ENCODE measurements at regions not wholly inside any gene's neighbourhood (a gene's known extent, or its start where the extent isn't known, plus 50 kb on each side); places are given as distances from the start of the nearest gene placed in this dataset.
A peak's percentile ranks its signal among the peaks of the same experiment; 100 is the strongest.
"Not testable (repeated sequence)": the region's sequence is repeated elsewhere in the genome, so short reads cannot be mapped to it uniquely, and the experiment has no call there.

DNA sequence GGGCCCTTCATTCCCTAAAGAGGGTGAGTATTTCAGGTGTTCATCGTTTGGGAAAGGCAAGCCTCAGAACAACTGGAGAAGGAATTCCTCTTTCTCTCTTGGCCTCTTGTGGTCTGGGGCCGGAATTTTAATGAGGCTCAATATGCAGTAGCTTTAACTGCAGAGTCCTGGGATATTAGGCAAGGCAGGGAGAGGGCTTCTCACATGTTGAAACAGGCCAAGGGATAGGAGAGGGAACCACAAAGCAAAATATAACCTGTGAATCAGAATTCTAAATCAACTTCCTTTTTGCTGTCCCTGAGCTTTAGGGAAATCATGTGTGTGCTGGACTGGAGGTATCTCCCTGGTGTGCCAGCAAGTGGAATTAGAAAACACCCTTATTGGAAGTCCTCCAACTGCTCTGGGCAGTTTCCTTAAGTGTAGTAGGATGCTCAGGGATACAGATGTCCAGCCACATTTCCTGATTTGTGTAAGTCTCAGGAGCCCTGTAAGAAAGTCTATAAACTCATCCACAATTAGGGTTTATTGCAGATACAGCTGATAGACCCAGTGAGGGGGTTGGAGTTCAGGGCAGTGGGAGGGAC lies 215.8 kb upstream of the ZRANB2 start:
- DNase-seq (ENCODE audit: low read depth) = peak; percentile 65
- no peak overlapping the region for H3K4me3 ChIP-seq (ENCODE audit: low read length)
- no peaks in the 10 kb centered on the region for H3K9me3 ChIP-seq (ENCODE audit: control insufficient read depth, low read length)
- no peaks in the 10 kb centered on the region for H3K36me3 ChIP-seq (ENCODE audit: control insufficient read depth, insufficient read depth, low read length, severe bottlenecking)
- H3K27me3 ChIP-seq (replicated peaks; ENCODE audit: control insufficient read depth, insufficient read depth, low read length) = no peaks in the 10 kb centered on the region
- no peak overlapping the region for H3K9ac ChIP-seq (ENCODE audit: low read length)
- peaks cover 44% of the 10 kb centered on the region for H3K4me1 ChIP-seq (ENCODE audit: control insufficient read depth, insufficient read depth, low read length)

DNA sequence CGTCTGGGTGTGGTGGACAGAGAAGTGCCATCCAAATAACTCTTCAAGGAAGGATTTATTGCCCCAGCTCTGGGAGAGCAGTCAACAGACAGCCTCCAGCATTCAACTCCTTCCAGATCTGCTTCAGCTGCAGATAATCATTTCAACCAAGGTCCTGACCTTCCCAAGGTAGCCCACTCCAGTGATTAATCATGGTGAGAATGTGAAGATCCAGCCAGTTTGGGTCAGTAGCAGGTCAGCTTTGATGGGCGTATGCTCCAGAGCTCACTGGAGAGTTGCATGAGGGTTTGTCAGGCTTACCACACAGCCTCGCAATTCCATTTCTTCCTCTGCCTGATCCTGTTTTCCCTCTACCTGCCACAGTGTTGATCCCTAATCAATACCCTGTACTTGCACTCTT lies 214.5 kb upstream of the ZRANB2 start:
- no peak for DNase-seq (ENCODE audit: low read depth)
- no peaks in the 10 kb centered on the region for H3K36me3 ChIP-seq (ENCODE audit: control insufficient read depth, insufficient read depth, low read length, severe bottlenecking)
- no peaks in the 10 kb centered on the region for H3K9me3 ChIP-seq (ENCODE audit: control insufficient read depth, low read length)
- H3K4me1 ChIP-seq (ENCODE audit: control insufficient read depth, insufficient read depth, low read length) = peaks cover 44% of the 10 kb centered on the region
- no peak overlapping the region for H3K4me3 ChIP-seq (ENCODE audit: low read length)
- no peak overlapping the region for H3K9ac ChIP-seq (ENCODE audit: low read length)
- H3K27me3 ChIP-seq (replicated peaks; ENCODE audit: control insufficient read depth, insufficient read depth, low read length) = no peaks in the 10 kb centered on the region

DNA sequence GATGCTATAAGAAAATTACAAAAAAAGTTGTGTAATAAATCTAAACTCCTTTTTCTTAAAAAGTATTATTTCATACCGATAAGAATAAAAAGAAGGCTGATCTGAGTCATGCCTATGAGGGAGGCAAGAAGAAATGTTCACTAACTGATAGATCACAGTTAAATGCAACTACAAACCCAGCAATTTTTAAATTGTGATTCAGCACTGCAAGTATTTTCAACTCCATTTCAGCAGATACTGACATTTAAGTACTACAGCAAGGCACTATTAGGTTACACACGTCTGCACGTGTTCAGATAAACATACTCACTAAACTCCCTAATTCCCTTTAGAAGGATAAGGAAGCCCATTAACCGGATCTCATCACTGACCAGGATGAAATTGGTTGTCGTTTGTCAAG lies 213.3 kb upstream of the ZRANB2 start:
- Histone ChIP-seq H3K36me3 (ENCODE audit: control insufficient read depth, insufficient read depth, low read length, severe bottlenecking) (no peaks in the 10 kb centered on the region), H3K4me3 (ENCODE audit: low read length) (no peak overlapping the region), H3K4me1 (ENCODE audit: control insufficient read depth, insufficient read depth, low read length) (peaks cover 43% of the 10 kb centered on the region), H3K27me3 (replicated peaks; ENCODE audit: control insufficient read depth, insufficient read depth, low read length) (no peaks in the 10 kb centered on the region), H3K9ac (ENCODE audit: low read length) (no peak overlapping the region), H3K9me3 (ENCODE audit: control insufficient read depth, low read length) (no peaks in the 10 kb centered on the region)
- peak; percentile 57 for DNase-seq (ENCODE audit: low read depth)

DNA sequence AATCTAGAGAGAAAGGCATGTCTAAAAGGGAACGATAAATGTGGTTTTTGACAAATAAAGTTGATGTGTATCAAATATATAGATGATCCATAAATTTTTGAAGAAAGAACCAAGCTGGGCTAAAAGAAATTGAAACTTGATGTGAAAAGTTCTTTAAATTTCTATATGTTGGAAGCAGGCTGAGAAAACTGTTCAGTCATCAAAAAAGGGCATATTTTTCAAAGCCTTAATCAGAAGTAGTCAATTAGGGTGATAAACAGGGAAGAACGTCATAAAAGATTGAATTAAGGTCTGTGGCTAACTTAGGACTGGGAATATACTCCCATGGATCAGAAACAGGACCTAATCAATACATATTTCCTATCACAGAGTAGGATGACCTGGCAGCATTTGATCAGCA lies 211.4 kb upstream of the ZRANB2 start:
- H3K36me3 ChIP-seq (ENCODE audit: control insufficient read depth, insufficient read depth, low read length, severe bottlenecking) = no peaks in the 10 kb centered on the region
- H3K9me3 ChIP-seq (ENCODE audit: control insufficient read depth, low read length) = no peaks in the 10 kb centered on the region
- H3K4me3 ChIP-seq (ENCODE audit: low read length) = no peak overlapping the region
- peaks cover 33% of the 10 kb centered on the region for H3K4me1 ChIP-seq (ENCODE audit: control insufficient read depth, insufficient read depth, low read length)
- no peak overlapping the region for H3K9ac ChIP-seq (ENCODE audit: low read length)
- no peaks in the 10 kb centered on the region for H3K27me3 ChIP-seq (replicated peaks; ENCODE audit: control insufficient read depth, insufficient read depth, low read length)
- DNase-seq (ENCODE audit: low read depth) = no peak

DNA sequence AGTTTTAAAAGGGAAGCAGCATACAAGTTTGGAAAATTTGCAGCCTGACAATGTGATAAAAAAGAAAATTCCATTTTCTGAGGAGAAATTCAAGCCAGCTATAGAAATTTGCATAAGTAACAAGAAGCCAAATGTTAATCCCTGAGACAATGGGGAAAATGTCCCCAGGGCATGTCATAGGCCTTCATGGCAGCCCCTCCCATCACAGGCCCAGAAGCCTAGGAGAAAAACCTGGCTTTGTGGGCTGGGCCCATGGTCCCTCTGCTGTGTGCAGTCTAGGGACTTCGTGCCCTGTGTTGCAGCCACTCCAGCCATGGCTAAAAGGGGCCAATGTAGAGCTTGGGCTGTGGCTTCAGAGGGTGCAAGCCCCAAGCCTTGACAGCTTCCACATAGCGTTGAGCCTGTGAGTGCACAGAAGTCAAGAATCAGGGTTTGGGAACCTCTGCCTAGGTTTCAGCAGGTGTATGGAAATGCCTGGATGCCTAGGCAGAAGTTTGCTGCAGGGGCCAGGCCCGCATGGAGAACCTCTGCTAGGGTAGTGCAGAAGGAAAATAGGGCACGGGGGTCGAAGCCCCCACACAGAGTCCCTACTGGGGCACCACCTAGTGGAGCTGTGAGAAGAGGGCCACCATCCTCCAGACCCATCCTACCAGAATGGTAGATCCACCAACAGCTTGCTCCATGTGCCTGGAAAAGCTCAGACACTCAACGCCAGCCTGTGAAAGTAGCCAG lies 209.8 kb upstream of the ZRANB2 start:
- not testable (repeated sequence) for DNase-seq (ENCODE audit: low read depth); H3K36me3 ChIP-seq (ENCODE audit: control insufficient read depth, insufficient read depth, low read length, severe bottlenecking); H3K27me3 ChIP-seq (replicated peaks; ENCODE audit: control insufficient read depth, insufficient read depth, low read length); H3K4me3 ChIP-seq (ENCODE audit: low read length); H3K9ac ChIP-seq (ENCODE audit: low read length); H3K9me3 ChIP-seq (ENCODE audit: control insufficient read depth, low read length)
- H3K4me1 ChIP-seq (ENCODE audit: control insufficient read depth, insufficient read depth, low read length) = peaks cover 20% of the 10 kb centered on the region

DNA sequence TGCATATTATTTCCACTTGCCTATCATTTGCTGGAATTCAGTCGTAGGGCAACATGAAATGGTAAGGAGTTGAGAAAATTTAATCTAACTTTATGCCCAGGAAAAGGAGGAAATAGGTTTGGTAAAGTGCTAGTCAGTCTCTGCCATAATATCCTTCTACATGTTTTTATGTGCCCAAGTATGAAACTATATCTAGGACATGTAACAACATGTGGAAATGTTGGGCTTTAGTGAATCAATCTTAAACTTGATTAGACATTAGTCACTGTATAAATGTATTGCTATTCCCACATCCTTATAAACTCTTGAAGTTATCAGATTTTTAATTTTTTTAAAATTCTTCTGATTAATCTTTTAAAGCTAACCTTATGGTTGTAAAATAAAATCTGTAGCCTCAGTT lies 204.7 kb upstream of the ZRANB2 start:
- DNase-seq (ENCODE audit: low read depth) = no peak
- no peak overlapping the region for H3K4me3 ChIP-seq (ENCODE audit: low read length)
- no peaks in the 10 kb centered on the region for H3K4me1 ChIP-seq (ENCODE audit: control insufficient read depth, insufficient read depth, low read length)
- peaks cover 9% of the 10 kb centered on the region for H3K9me3 ChIP-seq (ENCODE audit: control insufficient read depth, low read length)
- no peaks in the 10 kb centered on the region for H3K36me3 ChIP-seq (ENCODE audit: control insufficient read depth, insufficient read depth, low read length, severe bottlenecking)
- H3K27me3 ChIP-seq (replicated peaks; ENCODE audit: control insufficient read depth, insufficient read depth, low read length) = no peaks in the 10 kb centered on the region
- no peak overlapping the region for H3K9ac ChIP-seq (ENCODE audit: low read length)

DNA sequence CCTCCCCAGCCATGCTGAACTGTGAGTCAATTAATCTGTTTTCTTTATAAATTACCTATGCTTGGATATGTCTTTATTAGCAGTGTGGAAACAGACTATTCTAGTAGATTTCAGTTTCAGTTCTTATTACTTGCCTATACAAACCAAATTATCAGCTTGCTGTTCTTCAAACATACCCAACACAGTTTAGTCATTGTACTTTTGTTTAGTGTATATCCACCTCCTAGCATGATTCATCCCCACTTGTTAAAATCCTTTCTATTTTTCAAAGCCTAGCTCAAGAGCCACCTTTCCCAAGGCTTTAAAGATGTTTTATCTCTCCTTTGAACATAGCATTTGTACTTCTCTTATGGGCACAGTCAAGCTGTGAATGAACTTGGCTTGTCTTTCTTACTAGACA lies 195.6 kb upstream of the ZRANB2 start:
- Histone ChIP-seq H3K9ac (ENCODE audit: low read length) (no peak overlapping the region), H3K36me3 (ENCODE audit: control insufficient read depth, insufficient read depth, low read length, severe bottlenecking) (no peaks in the 10 kb centered on the region), H3K4me3 (ENCODE audit: low read length) (no peak overlapping the region), H3K9me3 (ENCODE audit: control insufficient read depth, low read length) (no peaks in the 10 kb centered on the region), H3K27me3 (replicated peaks; ENCODE audit: control insufficient read depth, insufficient read depth, low read length) (no peaks in the 10 kb centered on the region), H3K4me1 (ENCODE audit: control insufficient read depth, insufficient read depth, low read length) (peaks cover 13% of the 10 kb centered on the region)
- no peak for DNase-seq (ENCODE audit: low read depth)

DNA sequence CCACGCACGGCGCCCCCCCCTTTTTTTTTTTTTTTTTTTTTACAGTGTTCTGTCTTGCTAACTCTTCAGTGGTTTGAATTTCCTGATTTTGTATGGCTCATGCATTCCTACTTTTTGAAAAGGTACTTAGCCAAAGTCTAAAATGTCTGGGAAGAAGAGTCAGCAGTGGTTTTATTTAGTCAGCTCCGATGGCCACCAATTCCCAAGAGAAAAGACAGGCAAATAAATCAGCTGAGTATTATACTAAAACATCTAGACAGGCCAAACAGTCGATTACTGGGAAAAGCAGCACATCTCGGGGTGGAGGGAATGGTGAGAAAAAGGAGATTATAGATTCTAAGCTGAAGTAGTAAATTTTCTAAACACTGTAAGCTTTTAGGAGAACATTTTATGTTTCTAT lies 192.5 kb upstream of the ZRANB2 start:
- H3K9me3 ChIP-seq (ENCODE audit: control insufficient read depth, low read length) = no peaks in the 10 kb centered on the region
- H3K36me3 ChIP-seq (ENCODE audit: control insufficient read depth, insufficient read depth, low read length, severe bottlenecking) = no peaks in the 10 kb centered on the region
- H3K4me1 ChIP-seq (ENCODE audit: control insufficient read depth, insufficient read depth, low read length) = peaks cover 35% of the 10 kb centered on the region
- no peaks in the 10 kb centered on the region for H3K27me3 ChIP-seq (replicated peaks; ENCODE audit: control insufficient read depth, insufficient read depth, low read length)
- no peak overlapping the region for H3K4me3 ChIP-seq (ENCODE audit: low read length)
- no peak overlapping the region for H3K9ac ChIP-seq (ENCODE audit: low read length)
- no peak for DNase-seq (ENCODE audit: low read depth)

DNA sequence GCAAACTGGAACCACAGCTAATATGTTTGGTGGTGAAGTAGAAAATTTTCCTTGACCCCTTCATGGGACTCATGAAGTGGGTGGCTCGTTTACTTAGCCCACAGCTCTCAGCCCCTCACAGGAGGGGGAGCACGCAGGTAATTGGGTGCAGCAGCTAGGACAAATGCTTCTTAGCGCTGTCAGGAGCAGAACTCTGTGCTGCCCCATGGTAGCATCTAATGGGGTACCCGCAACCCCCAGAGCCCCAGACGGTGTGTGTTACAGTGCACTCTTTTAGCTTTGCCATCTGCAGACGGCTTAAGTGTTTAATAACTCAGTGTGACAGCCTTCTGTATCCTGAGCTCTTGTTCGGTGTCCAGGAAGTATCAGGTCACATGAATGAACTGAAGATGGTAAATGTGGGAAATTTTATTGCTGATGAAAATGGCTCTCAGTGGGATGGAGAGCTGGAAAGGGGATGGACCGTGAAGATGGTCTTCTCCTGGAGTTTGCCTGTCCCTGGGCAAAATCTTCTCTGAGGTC lies 189.6 kb upstream of the ZRANB2 start:
- Histone ChIP-seq H3K4me1 (ENCODE audit: control insufficient read depth, insufficient read depth, low read length) (peaks cover 39% of the 10 kb centered on the region), H3K27me3 (replicated peaks; ENCODE audit: control insufficient read depth, insufficient read depth, low read length) (no peaks in the 10 kb centered on the region), H3K9me3 (ENCODE audit: control insufficient read depth, low read length) (no peaks in the 10 kb centered on the region), H3K9ac (ENCODE audit: low read length) (no peak overlapping the region), H3K36me3 (ENCODE audit: control insufficient read depth, insufficient read depth, low read length, severe bottlenecking) (no peaks in the 10 kb centered on the region), H3K4me3 (ENCODE audit: low read length) (no peak overlapping the region)
- no peak for DNase-seq (ENCODE audit: low read depth)

DNA sequence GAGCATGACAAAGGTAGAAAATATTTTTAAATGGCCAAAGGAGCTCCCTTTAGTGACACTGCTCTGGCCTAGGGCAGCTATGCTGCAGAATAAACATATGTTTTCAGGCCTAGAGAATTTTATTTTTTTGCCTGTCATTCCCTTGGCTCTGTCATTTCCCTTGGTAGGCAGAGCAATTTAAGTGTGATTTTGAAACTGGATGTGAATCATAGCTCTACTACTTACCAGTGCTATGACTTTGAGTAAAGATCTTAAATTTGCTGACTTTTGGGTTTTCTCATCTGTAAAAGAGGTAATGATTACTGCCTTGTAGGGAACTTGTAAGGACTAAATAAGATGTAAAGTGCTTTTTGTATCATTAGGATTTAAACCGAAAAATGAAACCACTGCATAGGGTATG lies 189.0 kb upstream of the ZRANB2 start:
- H3K27me3 ChIP-seq (replicated peaks; ENCODE audit: control insufficient read depth, insufficient read depth, low read length) = no peaks in the 10 kb centered on the region
- peaks cover 39% of the 10 kb centered on the region for H3K4me1 ChIP-seq (ENCODE audit: control insufficient read depth, insufficient read depth, low read length)
- no peaks in the 10 kb centered on the region for H3K36me3 ChIP-seq (ENCODE audit: control insufficient read depth, insufficient read depth, low read length, severe bottlenecking)
- H3K4me3 ChIP-seq (ENCODE audit: low read length) = no peak overlapping the region
- peak; percentile 4 for DNase-seq (ENCODE audit: low read depth)
- peak overlapping the region; percentile 13 for H3K9ac ChIP-seq (ENCODE audit: low read length)
- no peaks in the 10 kb centered on the region for H3K9me3 ChIP-seq (ENCODE audit: control insufficient read depth, low read length)

DNA sequence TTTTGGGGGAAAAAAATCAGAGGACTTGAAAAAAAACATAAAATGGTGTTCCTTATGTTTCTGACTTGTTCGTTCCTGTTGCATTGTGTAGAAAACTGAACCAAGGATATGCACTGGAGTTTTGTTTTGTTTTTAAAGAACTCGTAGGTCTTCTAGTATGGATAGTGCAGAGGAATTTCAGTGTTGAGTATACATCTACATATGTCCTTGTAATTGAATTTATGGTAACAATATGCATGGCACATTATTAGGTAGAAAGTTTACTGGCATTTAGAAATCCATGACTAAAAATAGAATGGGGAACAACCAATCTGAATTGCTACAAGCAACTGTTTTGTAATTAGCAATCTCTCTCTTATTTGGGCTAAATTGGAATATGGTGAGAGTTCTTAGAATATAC lies 188.3 kb upstream of the ZRANB2 start:
- Histone ChIP-seq H3K27me3 (replicated peaks; ENCODE audit: control insufficient read depth, insufficient read depth, low read length) (no peaks in the 10 kb centered on the region), H3K4me1 (ENCODE audit: control insufficient read depth, insufficient read depth, low read length) (peaks cover 35% of the 10 kb centered on the region), H3K36me3 (ENCODE audit: control insufficient read depth, insufficient read depth, low read length, severe bottlenecking) (no peaks in the 10 kb centered on the region), H3K9me3 (ENCODE audit: control insufficient read depth, low read length) (no peaks in the 10 kb centered on the region), H3K4me3 (ENCODE audit: low read length) (no peak overlapping the region), H3K9ac (ENCODE audit: low read length) (peak overlapping the region; percentile 13)
- no peak for DNase-seq (ENCODE audit: low read depth)
